HG03280 (cell line): ENCODE measurements at regions not wholly inside any gene's neighbourhood (a gene's known extent, or its start where the extent isn't known, plus 50 kb on each side); places are given as distances from the start of the nearest gene placed in this dataset.
"Not testable (repeated sequence)": the region's sequence is repeated elsewhere in the genome, so short reads cannot be mapped to it uniquely, and the experiment has no call there.

Source experiments
- ATAC-seq: cut with Tn5 transposase; IDR thresholded peaks from one replicate; pipeline ENCODE4 v1.9.1; 2021; ENCODE audit warnings: mild to moderate bottlenecking, moderate library complexity; ENCODE audit not compliant: unreplicated experiment

GRCh38 chr9:29241320-29241719 lies 1668.0 kb upstream of the C9orf72 start:
- no peak for ATAC-seq

- ATAC-seq, result no peak
These were observed 1672.1 kb upstream of the C9orf72 start for GRCh38 chr9:29245351-29245750.

- ATAC-seq, result not testable (repeated sequence)
These were observed 1697.1 kb upstream of the C9orf72 start for GRCh38 chr9:29270400-29270799.

GRCh38 chr9:29282121-29282520 lies 1708.8 kb upstream of the C9orf72 start:
- ATAC-seq, result no peak

GRCh38 chr9:29285818-29286217 lies 1712.5 kb upstream of the C9orf72 start:
- ATAC-seq, result no peak

DNA sequence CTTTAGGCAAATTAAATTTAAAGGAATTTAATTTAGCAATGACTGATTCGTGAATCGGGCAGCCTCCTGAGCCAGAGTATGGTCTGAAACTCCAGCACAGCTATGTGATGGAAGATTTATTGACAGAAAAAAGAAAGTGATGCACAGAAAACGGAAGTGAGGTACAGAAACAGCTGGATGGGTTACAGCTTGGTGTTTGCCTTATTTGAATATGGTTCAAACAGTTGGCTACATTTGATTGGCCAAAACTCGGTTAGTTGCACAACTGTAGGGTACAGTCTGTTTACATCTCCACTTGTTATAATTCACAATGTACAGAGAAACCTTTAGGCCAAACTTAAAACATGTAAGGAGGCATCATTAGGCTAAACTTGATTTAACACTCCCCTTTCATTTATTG lies 1716.1 kb upstream of the C9orf72 start:
- ATAC-seq, result no peak

DNA sequence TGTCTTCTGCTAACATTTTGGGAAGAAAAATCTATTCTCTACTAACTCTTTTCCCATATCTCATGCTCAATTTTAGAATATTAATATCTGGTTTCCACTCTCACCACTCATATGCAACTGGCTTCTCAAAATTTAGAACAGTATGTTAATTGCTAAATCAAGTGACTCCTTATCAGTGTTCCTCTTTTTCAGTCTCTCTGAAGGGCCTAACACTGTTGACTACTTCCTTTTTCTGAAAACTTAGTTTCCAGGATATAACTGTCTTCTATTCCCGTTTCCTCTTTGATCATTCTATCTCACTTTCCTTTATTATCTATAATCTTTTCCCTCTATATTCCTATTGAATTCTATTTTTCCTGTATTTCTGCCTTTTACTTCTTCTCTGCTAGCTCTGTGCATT lies 1717.2 kb upstream of the C9orf72 start:
- ATAC-seq, result no peak

DNA sequence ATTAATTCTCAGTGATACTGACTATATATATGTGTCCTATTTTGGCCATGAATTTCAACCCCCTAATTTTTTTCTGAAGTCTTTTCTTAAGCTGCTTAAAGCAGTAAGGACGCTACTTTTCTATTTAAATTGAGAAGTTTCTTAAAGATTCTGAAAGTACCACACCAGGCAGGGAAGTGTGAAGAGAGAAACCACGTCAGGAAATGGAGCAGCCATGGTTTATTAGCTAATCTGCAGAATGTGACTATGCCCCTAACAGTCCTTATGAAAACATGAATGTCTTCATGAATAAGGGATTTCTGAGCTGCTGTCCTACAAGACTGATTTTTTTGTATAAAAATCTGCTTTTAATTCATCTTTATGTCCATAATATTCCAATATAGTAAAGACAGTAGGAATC lies 1724.3 kb upstream of the C9orf72 start:
- no peak for ATAC-seq

DNA sequence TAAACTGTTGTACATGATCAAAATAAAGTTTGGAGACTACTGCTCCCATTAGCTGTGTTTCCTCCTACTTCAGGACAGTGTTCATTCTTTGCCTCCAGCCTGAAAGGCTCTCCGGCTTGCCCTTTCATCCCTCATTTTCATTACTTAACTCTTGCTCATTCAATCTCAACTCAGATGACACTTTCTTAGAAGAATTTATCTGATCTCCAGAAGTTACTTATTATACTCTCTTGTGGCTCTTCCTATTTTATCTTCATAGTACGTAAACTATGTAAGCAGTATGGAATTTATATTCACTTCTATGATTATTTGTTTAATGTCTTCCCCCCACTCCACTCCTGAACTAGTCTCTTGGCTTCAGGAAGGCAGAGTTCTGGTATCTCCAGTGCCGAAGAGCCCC lies 1737.9 kb upstream of the C9orf72 start:
- no peak for ATAC-seq

- no peak for ATAC-seq
These were observed 1739.0 kb upstream of the C9orf72 start for GRCh38 chr9:29312327-29312726.

- ATAC-seq, result no peak
These were observed 1746.6 kb upstream of the C9orf72 start for GRCh38 chr9:29319736-29320513.

DNA sequence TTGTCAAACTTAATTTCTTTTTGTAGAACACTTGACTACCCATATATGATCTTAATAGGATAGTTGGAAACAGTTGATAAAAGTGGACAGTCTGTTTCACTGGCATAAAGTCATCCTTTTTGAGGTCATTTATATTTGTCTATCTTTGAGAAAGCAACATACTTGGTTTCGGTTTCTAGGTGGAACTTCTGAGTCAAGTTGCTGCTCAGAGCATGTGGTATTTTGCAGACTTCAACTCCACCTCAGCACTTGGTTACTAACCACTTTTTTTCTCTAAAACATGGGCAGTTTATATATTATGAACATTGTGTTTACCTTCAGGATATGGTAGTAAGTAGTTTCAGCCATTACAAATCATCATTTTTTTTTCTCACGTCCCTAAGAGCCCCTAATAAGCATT lies 1749.0 kb upstream of the C9orf72 start:
- ATAC-seq, result peak; percentile 73

- no peak for ATAC-seq
These were observed 1752.6 kb upstream of the C9orf72 start for GRCh38 chr9:29325894-29326293.

- ATAC-seq, result no peak
These were observed 1759.5 kb upstream of the C9orf72 start for GRCh38 chr9:29332789-29333188.

DNA sequence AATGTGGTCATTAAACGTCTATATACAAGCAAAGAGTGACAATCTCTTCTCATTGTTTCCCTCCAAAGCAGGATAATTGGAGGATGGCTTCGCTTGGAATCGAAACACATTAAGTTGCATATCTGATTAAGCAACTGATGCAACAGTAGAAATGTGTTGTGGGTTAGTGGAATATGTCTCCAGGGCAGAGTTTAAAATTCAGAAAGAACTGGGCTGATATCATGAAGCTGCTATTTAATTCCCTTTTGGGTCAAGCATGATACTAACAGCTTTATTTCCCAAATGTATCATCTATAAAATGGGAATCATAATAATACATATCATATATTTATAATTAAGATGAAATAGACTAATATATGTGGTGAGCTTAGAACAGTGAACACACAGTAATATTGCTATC lies 1763.0 kb upstream of the C9orf72 start:
- no peak for ATAC-seq

DNA sequence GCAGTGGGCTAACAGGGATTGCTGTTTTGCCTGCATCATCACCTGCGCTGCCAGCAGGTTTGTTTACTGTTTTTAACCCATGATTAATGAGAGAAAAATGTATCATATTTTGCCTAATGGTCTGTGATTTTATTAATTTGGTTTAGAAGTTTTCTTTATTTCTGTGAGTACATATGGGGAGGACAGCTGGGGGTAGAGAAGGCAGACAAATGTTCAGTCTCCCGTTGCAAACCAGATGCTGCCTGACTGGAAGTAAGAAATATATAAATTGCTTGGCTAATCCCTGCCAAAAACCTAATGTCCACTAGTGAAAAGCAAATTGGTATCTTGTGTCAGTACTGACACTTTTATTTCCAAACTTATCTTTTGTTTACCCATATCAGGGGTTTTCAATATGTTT lies 1766.1 kb upstream of the C9orf72 start:
- no peak for ATAC-seq

DNA sequence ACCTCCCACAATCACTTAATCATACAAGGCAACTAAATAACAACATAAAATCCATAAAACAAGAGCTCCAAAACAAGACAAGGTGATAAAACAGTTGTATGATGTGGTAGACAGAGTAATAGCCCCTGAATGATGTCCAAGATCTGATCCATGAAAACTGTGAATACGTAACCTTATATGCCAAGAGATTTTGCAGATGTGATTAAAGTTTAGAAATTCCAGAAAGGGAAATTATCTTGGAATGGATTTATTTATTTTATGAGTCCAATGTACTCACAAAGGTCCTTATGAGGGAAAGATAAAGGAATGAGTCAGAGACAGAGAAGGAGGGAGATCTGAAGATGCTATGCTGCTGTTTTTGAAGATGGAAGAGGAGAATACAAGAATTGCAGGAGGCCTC lies 1775.7 kb upstream of the C9orf72 start:
- ATAC-seq, result no peak

DNA sequence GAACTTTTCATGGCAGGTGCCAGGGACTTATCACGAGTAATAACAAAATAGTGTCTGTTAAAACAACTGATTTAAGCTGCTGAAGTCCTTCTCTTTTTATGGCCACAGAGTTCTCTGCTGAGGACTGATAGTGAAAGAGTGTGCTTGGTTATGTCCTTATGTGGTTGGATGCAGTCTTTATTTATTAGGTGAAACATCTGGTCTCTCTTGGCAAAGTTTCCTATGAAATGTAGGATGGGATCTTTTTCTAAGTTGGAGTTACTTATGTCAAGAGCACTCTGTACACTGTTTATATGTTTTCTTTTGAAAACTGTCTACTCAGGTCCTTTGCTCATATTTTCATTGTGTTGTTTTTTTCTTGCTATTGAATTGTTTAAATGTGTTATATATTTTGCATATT lies 1816.1 kb upstream of the C9orf72 start:
- ATAC-seq, result no peak

GRCh38 chr9:29390859-29391258 lies 1817.6 kb upstream of the C9orf72 start:
- ATAC-seq, result no peak

- ATAC-seq, result no peak
These were observed 1819.8 kb upstream of the C9orf72 start for GRCh38 chr9:29393064-29393463.

- ATAC-seq, result no peak
These were observed 1821.6 kb upstream of the C9orf72 start for GRCh38 chr9:29394855-29395254.

GRCh38 chr9:29397148-29397547 lies 1823.9 kb upstream of the C9orf72 start:
- no peak for ATAC-seq

GRCh38 chr9:29416204-29416603 lies 1842.9 kb upstream of the C9orf72 start:
- no peak for ATAC-seq
